H9 (cell line): ENCODE measurements at regions not wholly inside any gene's neighbourhood (a gene's known extent, or its start where the extent isn't known, plus 50 kb on each side); places are given as distances from the start of the nearest gene placed in this dataset.

Source experiments
- DNase-seq: peaks from one replicate; pipeline ENCODE4 v3.0.0-alpha.2; 2017
- H2AFZ ChIP-seq: one replicate; pipeline ENCODE4 v1.6.1; 2013; ENCODE audit warnings: mild to moderate bottlenecking, low read length, control low read depth, moderate library complexity
- H2AK5ac ChIP-seq: 2 replicates; pipeline ENCODE4 v1.6.1; 2013; ENCODE audit warnings: low read length, control low read depth, mixed read lengths; ENCODE audit not compliant: insufficient read length
- H2BK120ac ChIP-seq: one replicate; pipeline ENCODE4 v1.6.1; 2013; ENCODE audit warnings: low read depth, mild to moderate bottlenecking, low read length, control low read depth, inconsistent platforms; ENCODE audit not compliant: poor library complexity, severe bottlenecking
- H2BK12ac ChIP-seq: 2 replicates; pipeline ENCODE4 v1.6.1; 2013; ENCODE audit warnings: low read length, control low read depth, mixed read lengths, low read depth; ENCODE audit not compliant: insufficient read length
- H2BK15ac ChIP-seq: 2 replicates; pipeline ENCODE4 v1.6.1; 2013; ENCODE audit warnings: low read depth, low read length, control low read depth
- H2BK20ac ChIP-seq: one replicate; pipeline ENCODE4 v1.6.1; 2013; ENCODE audit warnings: low read depth, mild to moderate bottlenecking, low read length, control low read depth, inconsistent platforms; ENCODE audit not compliant: poor library complexity, severe bottlenecking
- H2BK5ac ChIP-seq: 2 replicates; pipeline ENCODE4 v1.6.1; 2013; ENCODE audit warnings: low read length, control low read depth, mixed read lengths; ENCODE audit not compliant: insufficient read length
- H3K14ac ChIP-seq: 2 replicates; pipeline ENCODE4 v1.6.1; 2013; ENCODE audit warnings: low read length, control low read depth; ENCODE audit not compliant: insufficient read depth
- H3K18ac ChIP-seq: 2 replicates; pipeline ENCODE4 v1.6.1; 2013; ENCODE audit warnings: low read depth, mild to moderate bottlenecking, mixed read lengths, low read length, control low read depth; ENCODE audit not compliant: insufficient read length
- H3K23ac ChIP-seq: 2 replicates; pipeline ENCODE4 v1.6.1; 2013; ENCODE audit warnings: low read length, control low read depth, mixed read lengths, low read depth; ENCODE audit not compliant: insufficient read length
- H3K23me2 ChIP-seq: 2 replicates; pipeline ENCODE4 v1.6.1; 2013; ENCODE audit warnings: low read depth, mild to moderate bottlenecking, mixed read lengths, low read length, control low read depth; ENCODE audit not compliant: insufficient read length, poor library complexity, severe bottlenecking
- H3K27ac ChIP-seq: 2 replicates; pipeline ENCODE4 v1.5.1; 2013; ENCODE audit warnings: low read length, control low read depth, mixed read lengths, low read depth; ENCODE audit not compliant: insufficient read length
- H3K27me3 ChIP-seq: 2 replicates; pipeline ENCODE4 v1.6.1; 2013; ENCODE audit warnings: low read length, control low read depth, inconsistent platforms; ENCODE audit not compliant: insufficient read depth
- H3K4ac ChIP-seq: 2 replicates; pipeline ENCODE4 v1.6.1; 2013; ENCODE audit warnings: low read depth, mild to moderate bottlenecking, control low read depth, inconsistent platforms, low read length, moderate library complexity
- H3K4me1 ChIP-seq: 2 replicates; pipeline ENCODE4 v1.6.1; 2013; ENCODE audit warnings: low read length, control low read depth, inconsistent platforms; ENCODE audit not compliant: insufficient read depth
- H3K4me2 ChIP-seq: 2 replicates; pipeline ENCODE4 v1.6.1; 2013; ENCODE audit warnings: low read length, control low read depth, mixed read lengths; ENCODE audit not compliant: insufficient read length, insufficient read depth
- H3K56ac ChIP-seq: 2 replicates; pipeline ENCODE4 v1.6.1; 2013; ENCODE audit warnings: low read depth, mild to moderate bottlenecking, mixed read lengths, low read length, control low read depth; ENCODE audit not compliant: insufficient read length
- H3K79me1 ChIP-seq: 2 replicates; pipeline ENCODE4 v1.6.1; 2013; ENCODE audit warnings: low read depth, mild to moderate bottlenecking, moderate library complexity, low read length, control low read depth, inconsistent platforms; ENCODE audit not compliant: insufficient read depth, poor library complexity, severe bottlenecking
- H3K79me2 ChIP-seq: 2 replicates; pipeline ENCODE4 v1.6.1; 2013; ENCODE audit warnings: low read length, control low read depth, inconsistent platforms; ENCODE audit not compliant: insufficient read depth
- H3K9ac ChIP-seq: 2 replicates; pipeline ENCODE4 v1.6.1; 2013; ENCODE audit warnings: low read length, control low read depth, mixed read lengths; ENCODE audit not compliant: insufficient read length; ENCODE audit errors: extremely low read depth
- H3K9me3 ChIP-seq: one replicate; pipeline ENCODE4 v1.6.1; 2013; ENCODE audit warnings: low read depth, low read length, inconsistent platforms; ENCODE audit not compliant: control insufficient read depth
- H3T11ph ChIP-seq: one replicate; pipeline ENCODE4 v1.6.1; 2013; ENCODE audit warnings: mild to moderate bottlenecking, low read length, control low read depth, inconsistent platforms
- H4K20me1 ChIP-seq: one replicate; pipeline ENCODE4 v1.6.1; 2013; ENCODE audit not compliant: control insufficient read depth, insufficient read length, insufficient read depth
- H4K5ac ChIP-seq: 2 replicates; pipeline ENCODE4 v1.6.1; 2013; ENCODE audit warnings: low read depth, mild to moderate bottlenecking, mixed read lengths, low read length, control low read depth; ENCODE audit not compliant: insufficient read length
- H4K8ac ChIP-seq: replicated peaks from 2 replicates; pipeline ENCODE4 v1.6.1; 2013; ENCODE audit warnings: low read length, control low read depth, mixed read lengths, low read depth; ENCODE audit not compliant: insufficient read length
- H4K91ac ChIP-seq: 2 replicates; pipeline ENCODE4 v1.6.1; 2013; ENCODE audit warnings: low read depth, mild to moderate bottlenecking, moderate library complexity, mixed read lengths, low read length, control low read depth; ENCODE audit not compliant: insufficient read length
- H3K27ac Mint-ChIP-seq, 3 experiments: 2 replicates in 2 of 3; 3 replicates in 1 of 3; pipeline ENCODE4 v1.8.0; 2020 to 2021; ENCODE audit warnings: mixed read lengths in 3 of 3, mild to moderate bottlenecking in 1 of 3, moderate library complexity in 1 of 3
- H3K27me3 Mint-ChIP-seq: 2 replicates; pipeline ENCODE4 v1.8.0; 2021; ENCODE audit warnings: low read depth, mild to moderate bottlenecking, moderate library complexity, mixed read lengths
- H3K36me3 Mint-ChIP-seq, 3 experiments: 2 replicates in 2 of 3; 3 replicates in 1 of 3; pipeline ENCODE4 v1.8.0; 2020 to 2021; ENCODE audit warnings: low read depth in 3 of 3, mixed read lengths in 3 of 3; ENCODE audit not compliant: insufficient read depth in 1 of 3
- H3K4me1 Mint-ChIP-seq, 2 experiments: 2 replicates each; pipeline ENCODE4 v1.8.0; 2020; ENCODE audit warnings: mixed read lengths in 2 of 2
- H3K4me3 Mint-ChIP-seq, 2 experiments: 2 replicates in 1 of 2; 3 replicates in 1 of 2; pipeline ENCODE4 v1.8.0; 2020 to 2021; ENCODE audit warnings: mild to moderate bottlenecking in 2 of 2, mixed read lengths in 2 of 2, moderate library complexity in 1 of 2
- H3K9me3 Mint-ChIP-seq, 2 experiments: 2 replicates in 1 of 2; 3 replicates in 1 of 2; pipeline ENCODE4 v1.8.0; 2020; ENCODE audit warnings: mild to moderate bottlenecking in 2 of 2, mixed read lengths in 2 of 2, moderate library complexity in 1 of 2
- WGBS: extraction: QIAGEN DNeasy Blood & Tissue Kit; methylation state at CpG from one replicate; pipeline ENCODE4 v1.1.7; 2013; ENCODE audit warnings: missing lambda C conversion rate, low lambda C conversion rate, mixed read lengths; ENCODE audit not compliant: insufficient read length; ENCODE audit errors: extremely low coverage; 5-methylcytosine and 5-hydroxymethylcytosine counted together
- TF ChIP-seq, protein P1 (sequence below): fragments of 200-600 bp; sonication (generic); conservative IDR thresholded peaks from 3 replicates; pipeline ENCODE4 v1.8.0; 2021; ENCODE audit warnings: antibody characterized with exemption, mild to moderate bottlenecking

DNA sequence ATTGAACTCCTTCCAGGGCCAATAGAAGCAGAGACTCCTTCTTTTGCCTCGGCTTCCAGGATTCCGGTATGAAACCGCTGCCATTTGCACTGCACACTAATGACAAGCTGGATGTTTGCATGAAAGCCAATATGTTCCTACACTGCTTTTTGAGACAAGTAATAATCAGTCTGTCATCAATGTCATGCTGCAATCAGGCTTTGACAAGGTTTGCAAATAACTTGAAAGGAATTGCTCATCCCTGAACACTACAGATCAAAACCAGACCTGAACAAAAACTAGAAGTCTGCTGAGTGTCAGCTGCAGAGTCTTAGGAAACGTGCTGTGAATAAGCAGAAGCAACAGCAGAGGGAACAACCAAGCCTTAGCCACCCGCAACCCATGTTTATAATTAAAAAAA is 720.7 kb upstream of the CXADR start:
- H4K8ac ChIP-seq = no peak overlapping the region
- H2BK120ac ChIP-seq = no peak overlapping the region
- H3K4me1 ChIP-seq = no peaks in the 10 kb centered on the region
- no peaks in the 10 kb centered on the region for H3K27me3 ChIP-seq
- no peak overlapping the region for H3K14ac ChIP-seq
- H3K9me3 ChIP-seq = no peaks in the 10 kb centered on the region
- H3K27ac ChIP-seq = no peak overlapping the region
- no peak overlapping the region for H2BK20ac ChIP-seq
- Mint-ChIP-seq H3K27me3 (no peaks in the 10 kb centered on the region), H3K27ac (no peak overlapping the region), H3K36me3 (no peaks in the 10 kb centered on the region), H3K9me3 (no peaks in the 10 kb centered on the region), H3K4me3 (no peak overlapping the region), H3K4me1 (peaks cover 11 to 12% of the 10 kb centered on the region in 2 experiments)
- no peak overlapping the region for H3T11ph ChIP-seq
- no peak overlapping the region for H4K91ac ChIP-seq
- no peak overlapping the region for H3K18ac ChIP-seq
- H2AFZ ChIP-seq = no peak overlapping the region
- H3K23ac ChIP-seq = no peak overlapping the region
- H4K20me1 ChIP-seq = no peaks in the 10 kb centered on the region
- H3K79me2 ChIP-seq = no peaks in the 10 kb centered on the region
- TF ChIP-seq, protein P1, sequence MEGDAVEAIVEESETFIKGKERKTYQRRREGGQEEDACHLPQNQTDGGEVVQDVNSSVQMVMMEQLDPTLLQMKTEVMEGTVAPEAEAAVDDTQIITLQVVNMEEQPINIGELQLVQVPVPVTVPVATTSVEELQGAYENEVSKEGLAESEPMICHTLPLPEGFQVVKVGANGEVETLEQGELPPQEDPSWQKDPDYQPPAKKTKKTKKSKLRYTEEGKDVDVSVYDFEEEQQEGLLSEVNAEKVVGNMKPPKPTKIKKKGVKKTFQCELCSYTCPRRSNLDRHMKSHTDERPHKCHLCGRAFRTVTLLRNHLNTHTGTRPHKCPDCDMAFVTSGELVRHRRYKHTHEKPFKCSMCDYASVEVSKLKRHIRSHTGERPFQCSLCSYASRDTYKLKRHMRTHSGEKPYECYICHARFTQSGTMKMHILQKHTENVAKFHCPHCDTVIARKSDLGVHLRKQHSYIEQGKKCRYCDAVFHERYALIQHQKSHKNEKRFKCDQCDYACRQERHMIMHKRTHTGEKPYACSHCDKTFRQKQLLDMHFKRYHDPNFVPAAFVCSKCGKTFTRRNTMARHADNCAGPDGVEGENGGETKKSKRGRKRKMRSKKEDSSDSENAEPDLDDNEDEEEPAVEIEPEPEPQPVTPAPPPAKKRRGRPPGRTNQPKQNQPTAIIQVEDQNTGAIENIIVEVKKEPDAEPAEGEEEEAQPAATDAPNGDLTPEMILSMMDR = no peak
- DNase-seq = no peak
- no peak overlapping the region for H2BK5ac ChIP-seq
- no peak overlapping the region for H3K4ac ChIP-seq
- H4K5ac ChIP-seq = no peak overlapping the region
- H3K56ac ChIP-seq = no peak overlapping the region
- no CpG with 5 or more reads among the region's 5 CpGs for WGBS
- no peaks in the 10 kb centered on the region for H3K79me1 ChIP-seq
- H3K4me2 ChIP-seq = no peak overlapping the region
- H2AK5ac ChIP-seq = no peak overlapping the region
- H2BK15ac ChIP-seq = no peak overlapping the region
- H3K23me2 ChIP-seq = no peaks in the 10 kb centered on the region
- H3K9ac ChIP-seq = no peak overlapping the region
- no peak overlapping the region for H2BK12ac ChIP-seq
